A549 (cell line): ENCODE measurements at regions not wholly inside any gene's neighbourhood (a gene's known extent, or its start where the extent isn't known, plus 50 kb on each side); places are given as distances from the start of the nearest gene placed in this dataset.

Source experiments
- CBX8 ChIP-seq: fragments of 200-600 bp; sonication (generic); IDR thresholded peaks from 2 replicates; pipeline ENCODE4 v1.6.1; 2016
- CTCF ChIP-seq: fragments of >200 bp; sonication (Bioruptor Twin); formaldehyde crosslinking; IDR thresholded peaks from 3 replicates; pipeline ENCODE4 v1.5.1; 2016
- EP300 ChIP-seq, 2 experiments: fragments of >200 bp; sonication (Bioruptor Twin); formaldehyde crosslinking; IDR thresholded peaks; 2 replicates in 1 of 2; 3 replicates in 1 of 2; pipeline ENCODE4 v1.6.1; 2016 to 2017
- NFE2L2 ChIP-seq: fragments of 150-350 bp; conservative IDR thresholded peaks from 2 replicates; pipeline ENCODE4 v1.6.1; 2014; ENCODE audit warnings: low read length
- PBX3 ChIP-seq: IDR thresholded peaks from 2 replicates; pipeline ENCODE4 v1.6.1; 2012
- POLR2A ChIP-seq: IDR thresholded peaks from 2 replicates; pipeline ENCODE4 v1.6.1; 2012; ENCODE audit warnings: mild to moderate bottlenecking, low read length
- RCOR1 ChIP-seq: fragments of 150-350 bp; IDR thresholded peaks from 2 replicates; pipeline ENCODE4 v1.6.1; 2014; ENCODE audit warnings: antibody characterized with exemption, low read length, low read depth
- RFX5 ChIP-seq: fragments of 450-650 bp; IDR thresholded peaks from 2 replicates; pipeline ENCODE4 v1.7.1; 2014; ENCODE audit warnings: antibody characterized with exemption, mild to moderate bottlenecking, moderate library complexity
- SMC3 ChIP-seq: fragments of >200 bp; sonication (Bioruptor Twin); formaldehyde crosslinking; IDR thresholded peaks from 3 replicates; pipeline ENCODE4 v1.6.1; 2018; ENCODE audit warnings: inconsistent platforms

GRCh38 chr13:109684084-109684823, 102.1 kb downstream of the IRS2 start:
- no peak for TF ChIP-seq CTCF
- TF ChIP-seq PBX3: no peak
- no peak for TF ChIP-seq SMC3
- no peak for TF ChIP-seq EP300 (IDR thresholded peaks at IDR 0.05)
- TF ChIP-seq NFE2L2: no peak
- TF ChIP-seq POLR2A: no peak
- TF ChIP-seq CBX8: no peak
- no peak for TF ChIP-seq RCOR1
- TF ChIP-seq RFX5: no peak
